ENCODE measurements at regions not wholly inside any gene's neighbourhood (a gene's known extent, or its start where the extent isn't known, plus 50 kb on each side); places are given as distances from the start of the nearest gene placed in this dataset.

DNA sequence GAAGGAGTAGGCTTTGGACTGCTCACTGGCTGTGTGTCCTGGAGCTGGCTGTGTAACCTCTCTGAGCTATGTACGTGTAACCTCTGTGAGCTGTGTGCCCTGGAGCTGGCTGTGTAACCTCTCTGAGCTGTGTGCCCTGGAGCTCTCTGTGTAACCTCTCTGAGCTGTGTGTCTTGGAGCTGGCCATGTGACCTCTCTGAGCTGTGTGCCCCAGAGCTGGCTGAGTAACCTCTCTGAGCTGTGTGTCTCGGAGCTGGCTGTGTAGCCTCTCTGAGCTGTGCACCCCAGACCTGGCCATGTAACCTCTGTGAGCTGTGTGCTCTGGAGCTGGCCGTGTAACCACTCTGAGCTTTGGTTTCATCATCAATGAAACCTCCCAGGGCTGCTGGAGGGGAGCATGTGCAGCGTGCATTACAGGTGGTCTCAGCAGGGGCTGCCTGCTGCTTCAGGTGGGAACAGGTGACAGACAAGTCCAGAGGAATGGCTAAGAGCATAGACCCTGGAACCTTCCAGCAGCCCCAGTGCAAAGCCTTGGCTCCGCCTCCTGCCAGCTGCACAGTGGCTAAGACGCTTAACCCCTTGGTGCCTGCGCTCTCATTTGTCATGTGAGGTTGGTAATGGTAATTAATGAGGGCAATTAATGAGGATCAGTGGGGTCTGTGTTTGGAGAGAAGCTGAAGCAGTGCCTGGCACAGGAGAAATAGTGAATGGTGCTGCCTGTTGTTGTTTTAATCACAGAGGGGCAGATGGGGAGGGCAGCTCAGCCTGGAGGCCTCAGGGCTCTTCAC, 86.7 kb downstream of the KATNIP start (continued):
- TF ChIP-seq BORCS8-MEF2B (CRISPR knock-in tag; IDR thresholded peaks at IDR 0.05) (no peak), ELF4 (CRISPR knock-in tag; IDR thresholded peaks at IDR 0.05; ENCODE audit: borderline replicate concordance) (no peak)

DNA sequence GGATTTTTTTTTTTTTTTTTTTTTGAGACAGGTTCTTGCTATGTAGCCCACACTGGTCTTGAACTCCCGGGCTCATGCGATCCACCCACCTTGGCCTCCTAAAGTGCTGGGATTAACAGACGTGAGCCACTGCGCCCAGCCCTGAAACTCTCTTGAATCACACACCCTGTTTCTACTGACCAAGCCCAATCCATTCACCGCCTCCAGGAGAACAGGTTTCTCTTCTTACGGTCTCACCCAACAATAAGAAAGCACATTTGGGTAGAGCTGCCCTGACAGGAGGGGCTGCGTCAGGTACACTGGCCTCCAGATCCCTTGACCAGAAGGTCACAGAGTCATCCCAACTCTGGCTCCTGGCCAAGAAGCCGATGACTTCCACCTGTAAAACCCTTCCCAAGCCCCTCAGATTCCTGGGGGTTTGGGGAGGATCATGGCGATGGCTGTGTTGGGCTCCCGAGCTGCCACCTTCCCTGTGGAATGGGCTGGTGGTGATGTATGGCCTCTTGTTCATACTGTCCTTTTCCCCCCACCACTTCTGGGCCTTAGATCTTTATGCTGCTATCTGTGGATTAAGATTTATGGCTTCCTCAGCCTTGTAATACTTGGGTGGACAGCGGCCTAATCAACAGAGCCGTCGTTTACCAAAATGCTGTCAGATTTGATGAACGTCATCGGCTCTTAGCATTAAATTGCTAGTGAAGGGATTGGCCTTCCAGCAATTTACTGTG, 89.1 kb downstream of the KATNIP start:
- TF ChIP-seq, protein P1, sequence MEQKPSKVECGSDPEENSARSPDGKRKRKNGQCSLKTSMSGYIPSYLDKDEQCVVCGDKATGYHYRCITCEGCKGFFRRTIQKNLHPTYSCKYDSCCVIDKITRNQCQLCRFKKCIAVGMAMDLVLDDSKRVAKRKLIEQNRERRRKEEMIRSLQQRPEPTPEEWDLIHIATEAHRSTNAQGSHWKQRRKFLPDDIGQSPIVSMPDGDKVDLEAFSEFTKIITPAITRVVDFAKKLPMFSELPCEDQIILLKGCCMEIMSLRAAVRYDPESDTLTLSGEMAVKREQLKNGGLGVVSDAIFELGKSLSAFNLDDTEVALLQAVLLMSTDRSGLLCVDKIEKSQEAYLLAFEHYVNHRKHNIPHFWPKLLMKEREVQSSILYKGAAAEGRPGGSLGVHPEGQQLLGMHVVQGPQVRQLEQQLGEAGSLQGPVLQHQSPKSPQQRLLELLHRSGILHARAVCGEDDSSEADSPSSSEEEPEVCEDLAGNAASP (CRISPR knock-in tag; IDR thresholded peaks at IDR 0.05; ENCODE audit: borderline replicate concordance), result no peak
- TF ChIP-seq ELF4 (CRISPR knock-in tag; IDR thresholded peaks at IDR 0.05; ENCODE audit: borderline replicate concordance), result no peak
- TF ChIP-seq ZNF432 (CRISPR knock-in tag; IDR thresholded peaks at IDR 0.05; ENCODE audit: borderline replicate concordance), result no peak
- no peak for TF ChIP-seq TGIF2 (CRISPR knock-in tag; IDR thresholded peaks at IDR 0.05)
- TF ChIP-seq, protein P2, sequence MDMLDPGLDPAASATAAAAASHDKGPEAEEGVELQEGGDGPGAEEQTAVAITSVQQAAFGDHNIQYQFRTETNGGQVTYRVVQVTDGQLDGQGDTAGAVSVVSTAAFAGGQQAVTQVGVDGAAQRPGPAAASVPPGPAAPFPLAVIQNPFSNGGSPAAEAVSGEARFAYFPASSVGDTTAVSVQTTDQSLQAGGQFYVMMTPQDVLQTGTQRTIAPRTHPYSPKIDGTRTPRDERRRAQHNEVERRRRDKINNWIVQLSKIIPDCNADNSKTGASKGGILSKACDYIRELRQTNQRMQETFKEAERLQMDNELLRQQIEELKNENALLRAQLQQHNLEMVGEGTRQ (IDR thresholded peaks at IDR 0.05; ENCODE audit: low read depth, low read length), result no peak
- TF ChIP-seq, protein P2 (CRISPR knock-in tag; IDR thresholded peaks at IDR 0.05; ENCODE audit: borderline replicate concordance), result no peak
- TF ChIP-seq TCF7L2 (IDR thresholded peaks at IDR 0.05; ENCODE audit: low read depth, low read length), result no peak
- WGBS (ENCODE audit: low lambda C conversion rate), result 92% methylated on average over 15 of the region's 15 CpGs
- Histone ChIP-seq H3K27ac (ENCODE audit: extremely low read length, insufficient read depth, low read length) (no peak overlapping the region), H3K4me1 (ENCODE audit: insufficient read depth, low read length) (no peaks in the 10 kb centered on the region), H3K4me3 (replicated peaks in 1 of 3; ENCODE audit: insufficient read depth in 1 of 3, low read depth in 2 of 3, low read length in 3 of 3) (no peak overlapping the region), H3K27me3 (ENCODE audit: control insufficient read depth in 1 of 2, insufficient read depth in 2 of 2, low read length in 2 of 2) (no peaks in the 10 kb centered on the region), H3K4me2 (ENCODE audit: low read depth, low read length) (no peak overlapping the region), H3K79me2 (ENCODE audit: insufficient read depth, low read length) (no peaks in the 10 kb centered on the region), H3K9ac (ENCODE audit: insufficient read depth, low read depth, low read length) (no peak overlapping the region), H3K36me3 (replicated peaks in 1 of 2; ENCODE audit: control insufficient read depth in 1 of 2, insufficient read depth in 2 of 2, low read length in 2 of 2) (no peaks in the 10 kb centered on the region; a peak in 1 of 5 replicates), H3K9me3 (ENCODE audit: low read length) (no peaks in the 10 kb centered on the region), H4K20me1 (ENCODE audit: insufficient read depth, low read length) (no peaks in the 10 kb centered on the region), H2AFZ (ENCODE audit: low read length) (no peak overlapping the region)
- ATAC-seq, result no peak
- intact Hi-C loops (cut with micrococcal nuclease; ENCODE audit: unreplicated experiment), result loop anchor here (1.0 kb wide), 1 partner anchor 226 kb away; no protein-coding TSS in a partner anchor
- BruUV-seq (replicated peaks), result no TSS peak
- in situ Hi-C loops (cut with HindIII; ENCODE audit: extremely low pct_ligation_motif_present, low pct_unique_long_range_greater_than_20kb), result loop anchor here (5.0 kb wide), 1 partner anchor 228 kb away; no protein-coding TSS in a partner anchor
- no peak for DNase-seq (ENCODE audit: low spot score)
- ChIA-PET CTCF (ENCODE audit: low intra/inter-chr PET ratio, low total read pairs) (interaction anchor here (0.9 to 1.2 kb wide), 2 partner anchors 226 to 432 kb away, joined by 3 read pairs; no protein-coding TSS in a partner anchor), POLR2A (interaction anchor here (1.3 kb wide), 1 partner anchor 89 kb away, joined by 4 read pairs; the partner anchor contains the start of genes GTF3C1 and KATNIP)
- FAIRE-seq, result no peak

Measured in HepG2 (cell line).